B cell (primary cell): ENCODE measurements at regions not wholly inside any gene's neighbourhood (a gene's known extent, or its start where the extent isn't known, plus 50 kb on each side); places are given as distances from the start of the nearest gene placed in this dataset.

ENCODE experiments used
- ATAC-seq: fragments of 200-7000 bp; cut with Tn5 transposase; one replicate; pipeline ENCODE4 v1.10.0; 2021; ENCODE audit warnings: low read depth, mild to moderate bottlenecking, moderate number of reproducible peaks, moderate library complexity
- CTCF ChIA-PET: fragments of 350-600 bp; sonication (Branson Sonifier 250); formaldehyde crosslinking; loops from one replicate; lab custom pipeline; 2021; ENCODE audit warnings: antibody characterized with exemption, inconsistent platforms; lab: Charles Lee
- POLR2A ChIA-PET: fragments of 350-600 bp; sonication (Branson Sonifier 250); formaldehyde crosslinking; loops from one replicate; lab custom pipeline; 2021; ENCODE audit warnings: antibody characterized with exemption; lab: Charles Lee
- DNase-seq: peaks from one replicate; pipeline ENCODE4 v3.0.0; 2013
- H2AFZ ChIP-seq: 2 replicates; pipeline ENCODE4 v1.6.1; 2012; ENCODE audit warnings: mild to moderate bottlenecking, low read depth, low read length; ENCODE audit not compliant: insufficient read depth, poor library complexity, severe bottlenecking
- H3K27ac ChIP-seq, 2 donors: 1 replicate in 1 of 2; 2 replicates in 1 of 2; pipeline ENCODE4 v1.5.1; 2012 to 2013; ENCODE audit warnings: low read length in 2 of 2, mild to moderate bottlenecking in 2 of 2, moderate library complexity in 1 of 2
- H3K27me3 ChIP-seq, 4 experiments: fragments of 200-600 bp in 1 of 4; sonication (generic) in 1 of 4; replicated peaks in 1 of 4; 1 replicate in 2 of 4; 2 replicates in 2 of 4; pipeline versions ENCODE4 v1.6.1 to v1.7.0; 2013 to 2016; ENCODE audit warnings: low read length in 3 of 4, mild to moderate bottlenecking in 2 of 4, mixed read lengths in 1 of 4, moderate library complexity in 1 of 4; ENCODE audit not compliant: insufficient read depth in 4 of 4, control insufficient read depth in 3 of 4; ENCODE audit errors: control extremely low read depth in 1 of 4
- H3K36me3 ChIP-seq, 2 experiments: replicated peaks in 1 of 2; 1 replicate in 1 of 2; 2 replicates in 1 of 2; pipeline versions ENCODE4 v1.6.1 to v1.7.1; 2013; ENCODE audit warnings: low read length in 1 of 2; ENCODE audit not compliant: insufficient read depth in 2 of 2, control insufficient read depth in 1 of 2; ENCODE audit errors: control extremely low read depth in 1 of 2, extremely low read depth in 1 of 2
- H3K4me1 ChIP-seq, 2 donors: fragments of 200-600 bp in 1 of 2; sonication (generic) in 1 of 2; 1 replicate in 1 of 2; 2 replicates in 1 of 2; pipeline versions ENCODE4 v1.5.1 to v1.6.1; 2013 to 2017; ENCODE audit warnings: low read length in 2 of 2; ENCODE audit not compliant: control insufficient read depth in 2 of 2, insufficient read depth in 2 of 2
- H3K4me2 ChIP-seq: replicated peaks from 2 replicates; pipeline ENCODE3; 2012; ENCODE audit warnings: mild to moderate bottlenecking, low read depth, low read length; ENCODE audit not compliant: poor library complexity, severe bottlenecking
- H3K4me3 ChIP-seq, 5 experiments: fragments of 200-600 bp in 1 of 5; sonication (generic) in 1 of 5; 1 replicate in 3 of 5; 2 replicates in 2 of 5; pipeline versions ENCODE4 v1.5.1 to v1.7.0; 2011 to 2016; ENCODE audit warnings: low read length in 4 of 5, mild to moderate bottlenecking in 4 of 5, low read depth in 2 of 5, control low read depth in 1 of 5, moderate library complexity in 1 of 5; ENCODE audit not compliant: insufficient read depth in 1 of 5; ENCODE audit errors: control extremely low read depth in 1 of 5, extremely low read depth in 1 of 5
- H3K79me2 ChIP-seq: fragments of 200-600 bp; sonication (generic); one replicate; pipeline ENCODE4 v1.6.0; 2016; ENCODE audit warnings: low read length; ENCODE audit not compliant: control insufficient read depth, insufficient read depth
- H3K9ac ChIP-seq: fragments of 200-600 bp; sonication (generic); 2 replicates; pipeline ENCODE4 v1.6.1; 2017; ENCODE audit warnings: mild to moderate bottlenecking, low read length, moderate library complexity
- H3K9me3 ChIP-seq, 3 donors: one replicate each; pipeline versions ENCODE4 v1.6.1 to v1.7.1; 2013; ENCODE audit warnings: low read length in 2 of 3; ENCODE audit not compliant: control insufficient read depth in 2 of 3, insufficient read depth in 1 of 3; ENCODE audit errors: control extremely low read depth in 1 of 3
- H4K20me1 ChIP-seq: 2 replicates; pipeline ENCODE4 v1.6.0; 2012; ENCODE audit warnings: mild to moderate bottlenecking, low read length; ENCODE audit not compliant: insufficient read depth, control insufficient read depth, poor library complexity, severe bottlenecking
- H3K27ac Mint-ChIP-seq: one replicate; pipeline ENCODE4 v1.8.0; 2021; ENCODE audit warnings: mixed read lengths
- H3K27me3 Mint-ChIP-seq: one replicate; pipeline ENCODE4 v1.8.0; 2021; ENCODE audit warnings: mixed read lengths
- H3K4me1 Mint-ChIP-seq: one replicate; pipeline ENCODE4 v1.8.0; 2021; ENCODE audit warnings: mixed read lengths
- H3K4me3 Mint-ChIP-seq: one replicate; pipeline ENCODE4 v1.8.0; 2021; ENCODE audit warnings: mixed read lengths
- H3K9me3 Mint-ChIP-seq: one replicate; pipeline ENCODE4 v1.8.0; 2022; ENCODE audit warnings: mixed read lengths; ENCODE audit not compliant: insufficient read depth
- CTCF ChIP-seq: fragments of 200-600 bp; IDR thresholded peaks from one replicate; pipeline ENCODE4 v1.8.0; 2022; ENCODE audit warnings: antibody characterized with exemption, mild to moderate bottlenecking
- EZH2 ChIP-seq: IDR thresholded peaks from 2 replicates; pipeline ENCODE4 v1.6.1; 2012; ENCODE audit warnings: borderline replicate concordance, low read depth, mild to moderate bottlenecking, moderate library complexity, low read length; ENCODE audit not compliant: insufficient read depth, poor library complexity, severe bottlenecking
- WGBS: methylation state at CpG from one replicate; pipeline ENCODE4 v1.1.5; 2013; ENCODE audit warnings: missing lambda C conversion rate; ENCODE audit not compliant: insufficient coverage; 5-methylcytosine and 5-hydroxymethylcytosine counted together
- intact Hi-C: fragments of 100-400 bp; cut with micrococcal nuclease; formaldehyde crosslinking; loops from one replicate; pipeline ENCODE4 v1.10.0; 2022

- Mint-ChIP-seq H3K9me3 (no peaks in the 10 kb centered on the region), H3K27me3 (no peaks in the 10 kb centered on the region), H3K27ac (no peak overlapping the region), H3K4me1 (no peaks in the 10 kb centered on the region), H3K4me3 (no peak overlapping the region)
- ATAC-seq (no peak), DNase-seq (no peak)
- Histone ChIP-seq H3K9ac (no peak overlapping the region), H3K36me3 (no peaks in the 10 kb centered on the region), H4K20me1 (no peaks in the 10 kb centered on the region), H3K79me2 (no peaks in the 10 kb centered on the region), H3K27me3 (no peaks in the 10 kb centered on the region), H3K9me3 (no peaks in the 10 kb centered on the region), H2AFZ (no peak overlapping the region), H3K27ac (no peak overlapping the region), H3K4me1 (no peaks in the 10 kb centered on the region), H3K4me3 (no peak overlapping the region), H3K4me2 (no peak overlapping the region)
- CTCF ChIA-PET = no interaction called here
- TF ChIP-seq EZH2 (no peak), CTCF (no peak)
- WGBS = no CpG with 5 or more reads among the region's 1 CpG
- intact Hi-C loops = no loop called here
- POLR2A ChIA-PET = no interaction called here
Measured at GRCh38 chr3:117409256-117409655, 699.7 kb downstream of the TUSC7 start.

DNA sequence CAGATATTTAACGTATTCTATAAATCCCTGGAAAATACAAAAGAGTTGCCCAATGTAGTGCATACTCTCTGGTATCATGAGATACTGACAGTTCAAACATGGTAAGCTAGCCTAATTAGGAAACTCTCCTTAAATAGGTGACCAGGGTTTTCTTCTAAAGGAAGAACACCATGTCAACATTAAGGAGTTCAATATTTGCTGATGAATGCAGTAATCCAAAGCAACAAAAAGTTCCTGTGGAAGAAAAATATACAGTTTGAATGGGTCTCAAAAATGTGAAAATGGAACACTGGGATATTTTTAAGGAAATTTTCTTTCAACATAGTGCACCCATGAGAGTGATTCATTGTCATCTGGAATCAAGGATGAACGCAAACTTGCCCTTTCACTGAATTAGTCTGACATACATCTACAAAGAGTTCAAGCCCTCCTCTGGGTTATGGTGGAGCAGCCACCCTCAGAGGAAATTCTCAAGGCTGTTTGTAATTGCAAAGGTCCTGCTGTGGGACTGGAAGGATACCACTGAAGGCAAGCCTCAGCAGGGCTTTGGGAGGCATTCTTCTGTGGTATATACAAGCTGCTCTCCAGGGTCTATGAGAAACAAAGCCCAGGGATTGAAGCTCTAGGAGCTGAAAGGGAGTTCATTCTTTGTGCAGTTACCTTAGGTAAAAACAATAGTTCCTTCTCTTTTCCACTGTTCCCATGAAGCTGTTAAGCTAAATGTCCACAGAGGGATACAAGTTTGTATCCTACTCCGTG, 700.3 kb downstream of the TUSC7 start:
- ATAC-seq = no peak
- no peaks in the 10 kb centered on the region for H4K20me1 ChIP-seq
- H3K36me3 ChIP-seq = no peaks in the 10 kb centered on the region
- H2AFZ ChIP-seq = no peak overlapping the region
- no peak overlapping the region for H3K27ac ChIP-seq
- H3K27ac Mint-ChIP-seq = no peak overlapping the region
- H3K27me3 Mint-ChIP-seq = no peaks in the 10 kb centered on the region
- DNase-seq = no peak
- H3K79me2 ChIP-seq = no peaks in the 10 kb centered on the region
- WGBS = no CpG with 5 or more reads among the region's 3 CpGs
- no peak overlapping the region for H3K9ac ChIP-seq
- TF ChIP-seq EZH2 (no peak), CTCF (no peak)
- no peaks in the 10 kb centered on the region for H3K27me3 ChIP-seq
- intact Hi-C loops = no loop called here
- POLR2A ChIA-PET = no interaction called here
- no peaks in the 10 kb centered on the region for H3K9me3 Mint-ChIP-seq
- no peak overlapping the region for H3K4me2 ChIP-seq
- H3K9me3 ChIP-seq = no peaks in the 10 kb centered on the region
- H3K4me3 ChIP-seq = no peak overlapping the region
- no peaks in the 10 kb centered on the region for H3K4me1 ChIP-seq
- no peak overlapping the region for H3K4me3 Mint-ChIP-seq
- CTCF ChIA-PET = no interaction called here
- no peaks in the 10 kb centered on the region for H3K4me1 Mint-ChIP-seq
